Neural progenitor cell (in vitro differentiated cells): ENCODE measurements at regions not wholly inside any gene's neighbourhood (a gene's known extent, or its start where the extent isn't known, plus 50 kb on each side); places are given as distances from the start of the nearest gene placed in this dataset.

Experiments used
- DNase-seq: peaks from one replicate; pipeline ENCODE4 v3.0.0-alpha.2; 2016; ENCODE audit warnings: low spot score
- H2AFZ ChIP-seq: fragments of 200-600 bp; sonication (generic); replicated peaks from 2 replicates; pipeline ENCODE4 v1.6.1; 2016; ENCODE audit warnings: antibody characterized with exemption
- H3F3A ChIP-seq: fragments of 200-600 bp; sonication (generic); 2 replicates; pipeline ENCODE4 v1.6.1; 2016; ENCODE audit warnings: antibody characterized with exemption, low read depth
- H3K27ac ChIP-seq: fragments of 200-600 bp; sonication (generic); 2 replicates; pipeline ENCODE4 v1.5.1; 2016; ENCODE audit warnings: mild to moderate bottlenecking
- H3K27me3 ChIP-seq: fragments of 200-600 bp; sonication (generic); 2 replicates; pipeline ENCODE4 v1.6.1; 2016; ENCODE audit warnings: mild to moderate bottlenecking, moderate library complexity
- H3K36me3 ChIP-seq: fragments of 200-600 bp; sonication (generic); 2 replicates; pipeline ENCODE4 v1.5.1; 2016
- H3K4me1 ChIP-seq: fragments of 200-600 bp; sonication (generic); 2 replicates; pipeline ENCODE4 v1.6.1; 2016; ENCODE audit warnings: mixed run types
- H3K4me2 ChIP-seq: fragments of 200-600 bp; sonication (generic); 2 replicates; pipeline ENCODE4 v1.6.1; 2016
- H3K4me3 ChIP-seq: fragments of 200-600 bp; sonication (generic); 2 replicates; pipeline ENCODE4 v1.5.1; 2016
- H3K79me2 ChIP-seq: fragments of 200-600 bp; sonication (generic); 2 replicates; pipeline ENCODE4 v1.6.1; 2016; ENCODE audit warnings: low read depth
- H3K9ac ChIP-seq: fragments of 200-600 bp; sonication (generic); 2 replicates; pipeline ENCODE4 v1.6.1; 2016
- H3K9me3 ChIP-seq: fragments of 200-600 bp; sonication (generic); 2 replicates; pipeline ENCODE4 v1.5.1; 2016; ENCODE audit warnings: low read depth
- H4K20me1 ChIP-seq: fragments of 200-600 bp; sonication (generic); 2 replicates; pipeline ENCODE4 v1.6.1; 2016; ENCODE audit warnings: low read depth
- H3K27ac Mint-ChIP-seq: 3 replicates; pipeline ENCODE4 v1.8.0; 2021; ENCODE audit warnings: mixed read lengths
- H3K27me3 Mint-ChIP-seq: 2 replicates; pipeline ENCODE4 v1.8.0; 2022; ENCODE audit warnings: low read depth, mild to moderate bottlenecking, inconsistent platforms, moderate library complexity, mixed read lengths; ENCODE audit not compliant: insufficient read depth
- H3K36me3 Mint-ChIP-seq: 3 replicates; pipeline ENCODE4 v1.8.0; 2021; ENCODE audit warnings: mixed read lengths
- H3K4me1 Mint-ChIP-seq: 3 replicates; pipeline ENCODE4 v1.8.0; 2021; ENCODE audit warnings: mixed read lengths
- H3K4me3 Mint-ChIP-seq: 3 replicates; pipeline ENCODE4 v1.8.0; 2021; ENCODE audit warnings: mild to moderate bottlenecking, moderate library complexity, mixed read lengths
- H3K9me3 Mint-ChIP-seq: 3 replicates; pipeline ENCODE4 v1.8.0; 2020; ENCODE audit warnings: mixed read lengths
- CTCF ChIP-seq: fragments of 200-600 bp; sonication (generic); IDR thresholded peaks from 2 replicates; pipeline ENCODE4 v1.5.1; 2017; ENCODE audit warnings: antibody characterized with exemption, mild to moderate bottlenecking
- EZH2 ChIP-seq: fragments of 200-600 bp; sonication (generic); IDR thresholded peaks from 2 replicates; pipeline ENCODE4 v1.6.1; 2017; ENCODE audit warnings: antibody characterized with exemption, mild to moderate bottlenecking, moderate library complexity
- EZH2phosphoT487 ChIP-seq: fragments of 200-600 bp; sonication (generic); IDR thresholded peaks from 2 replicates; pipeline ENCODE4 v1.6.1; 2017; ENCODE audit warnings: antibody characterized with exemption

DNA sequence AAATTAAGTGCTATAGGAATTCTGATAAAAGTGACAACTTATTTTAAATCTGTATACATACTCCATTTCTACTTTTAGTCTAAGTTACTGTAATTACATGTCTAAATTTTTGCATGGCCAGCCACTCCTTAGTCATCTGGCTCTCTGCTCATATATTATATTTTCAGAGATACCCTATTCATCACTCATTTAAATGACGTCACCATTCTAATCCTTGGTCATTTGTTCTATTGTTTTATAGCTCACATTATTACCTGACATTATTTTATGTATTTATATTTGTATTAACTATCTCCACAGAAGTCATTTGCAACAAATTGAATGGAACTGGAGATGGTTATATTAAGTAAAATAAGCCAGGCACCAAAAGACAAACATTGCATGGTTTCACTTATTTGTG, 179.6 kb upstream of the CXorf51A start:
- H3K27me3 Mint-ChIP-seq, result no peaks in the 10 kb centered on the region
- Histone ChIP-seq H3K36me3 (no peaks in the 10 kb centered on the region), H3K27me3 (no peaks in the 10 kb centered on the region), H3K4me1 (no peaks in the 10 kb centered on the region), H3K9ac (no peak overlapping the region), H3K27ac (no peak overlapping the region), H3K4me3 (no peak overlapping the region), H3K79me2 (no peaks in the 10 kb centered on the region), H2AFZ (no peak overlapping the region), H3K9me3 (peaks cover 11% of the 10 kb centered on the region), H3F3A (no peaks in the 10 kb centered on the region), H4K20me1 (no peaks in the 10 kb centered on the region), H3K4me2 (no peak overlapping the region)
- H3K36me3 Mint-ChIP-seq, result no peaks in the 10 kb centered on the region
- H3K4me3 Mint-ChIP-seq, result no peak overlapping the region
- DNase-seq, result no peak
- no peak overlapping the region for H3K27ac Mint-ChIP-seq
- no peaks in the 10 kb centered on the region for H3K4me1 Mint-ChIP-seq
- no peaks in the 10 kb centered on the region for H3K9me3 Mint-ChIP-seq
- no peak for TF ChIP-seq EZH2
- TF ChIP-seq CTCF, result no peak
- no peak for TF ChIP-seq EZH2phosphoT487

- Mint-ChIP-seq H3K4me3 (no peak overlapping the region), H3K27me3 (no peaks in the 10 kb centered on the region), H3K9me3 (no peaks in the 10 kb centered on the region)
Observed at GRCh38 chrX:146973283-146973682, 158.7 kb upstream of the CXorf51A start.

DNA sequence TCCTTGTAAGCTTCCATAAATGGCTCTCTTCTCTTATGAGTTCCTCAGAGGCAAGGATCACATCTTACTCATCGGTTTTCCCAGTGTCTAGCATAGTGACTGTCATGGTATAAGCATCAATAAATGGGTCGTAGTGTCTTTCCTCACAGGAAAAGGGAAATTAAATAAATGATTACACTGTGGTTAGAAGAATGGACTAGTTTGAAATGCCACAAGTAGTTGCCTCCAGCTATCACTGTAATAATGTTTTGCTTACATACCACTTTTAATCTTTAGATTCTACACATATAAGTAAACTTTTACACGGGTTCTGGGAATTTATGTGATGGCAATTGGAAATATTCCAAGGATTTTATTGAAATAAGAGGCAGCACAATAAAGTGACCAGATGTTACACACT, 152.8 kb upstream of the CXorf51A start:
- Histone ChIP-seq H4K20me1 (no peaks in the 10 kb centered on the region), H3K9me3 (no peaks in the 10 kb centered on the region), H3K4me3 (no peak overlapping the region), H3F3A (no peaks in the 10 kb centered on the region), H3K4me2 (no peak overlapping the region), H3K27ac (no peak overlapping the region), H3K36me3 (no peaks in the 10 kb centered on the region), H3K27me3 (no peaks in the 10 kb centered on the region), H2AFZ (no peak overlapping the region), H3K4me1 (no peaks in the 10 kb centered on the region), H3K9ac (no peak overlapping the region), H3K79me2 (no peaks in the 10 kb centered on the region)
- Mint-ChIP-seq H3K27me3 (no peaks in the 10 kb centered on the region), H3K9me3 (no peaks in the 10 kb centered on the region), H3K4me1 (no peaks in the 10 kb centered on the region), H3K36me3 (no peaks in the 10 kb centered on the region), H3K4me3 (no peak overlapping the region), H3K27ac (no peak overlapping the region)
- no peak for DNase-seq
- TF ChIP-seq EZH2phosphoT487, result no peak

More at GRCh38 chrX:146973283-146973682, 158.7 kb upstream of the CXorf51A start:
- Histone ChIP-seq H3K36me3 (no peaks in the 10 kb centered on the region), H3K27ac (no peak overlapping the region), H3K79me2 (no peaks in the 10 kb centered on the region), H3K4me2 (no peak overlapping the region), H3K4me1 (no peaks in the 10 kb centered on the region), H3K4me3 (no peak overlapping the region), H3F3A (no peaks in the 10 kb centered on the region), H3K27me3 (no peaks in the 10 kb centered on the region), H4K20me1 (no peaks in the 10 kb centered on the region), H3K9ac (no peak overlapping the region), H2AFZ (no peak overlapping the region), H3K9me3 (no peaks in the 10 kb centered on the region)
- Mint-ChIP-seq H3K27ac (no peak overlapping the region), H3K4me1 (no peaks in the 10 kb centered on the region), H3K36me3 (no peaks in the 10 kb centered on the region)
- DNase-seq, result no peak
- no peak for TF ChIP-seq CTCF
- TF ChIP-seq EZH2, result no peak
- TF ChIP-seq EZH2phosphoT487, result no peak

- no peak overlapping the region for H3K4me3 Mint-ChIP-seq
- Histone ChIP-seq H3F3A (no peaks in the 10 kb centered on the region), H3K4me1 (no peaks in the 10 kb centered on the region), H4K20me1 (no peaks in the 10 kb centered on the region), H3K79me2 (no peaks in the 10 kb centered on the region), H2AFZ (no peak overlapping the region), H3K27ac (no peak overlapping the region), H3K36me3 (no peaks in the 10 kb centered on the region), H3K9ac (no peak overlapping the region), H3K9me3 (no peaks in the 10 kb centered on the region), H3K27me3 (no peaks in the 10 kb centered on the region), H3K4me2 (no peak overlapping the region), H3K4me3 (no peak overlapping the region)
- DNase-seq, result no peak
- peaks cover 7% of the 10 kb centered on the region for H3K9me3 Mint-ChIP-seq
- H3K27ac Mint-ChIP-seq, result no peak overlapping the region
- TF ChIP-seq EZH2phosphoT487 (no peak), CTCF (no peak), EZH2 (no peak)
- H3K36me3 Mint-ChIP-seq, result no peaks in the 10 kb centered on the region
- peaks cover 2% of the 10 kb centered on the region for H3K27me3 Mint-ChIP-seq
- no peaks in the 10 kb centered on the region for H3K4me1 Mint-ChIP-seq
Observed at GRCh38 chrX:146956760-146957159, 142.2 kb upstream of the CXorf51A start.
